ENCODE measurements at regions not wholly inside any gene's neighbourhood (a gene's known extent, or its start where the extent isn't known, plus 50 kb on each side); places are given as distances from the start of the nearest gene placed in this dataset.

DNA sequence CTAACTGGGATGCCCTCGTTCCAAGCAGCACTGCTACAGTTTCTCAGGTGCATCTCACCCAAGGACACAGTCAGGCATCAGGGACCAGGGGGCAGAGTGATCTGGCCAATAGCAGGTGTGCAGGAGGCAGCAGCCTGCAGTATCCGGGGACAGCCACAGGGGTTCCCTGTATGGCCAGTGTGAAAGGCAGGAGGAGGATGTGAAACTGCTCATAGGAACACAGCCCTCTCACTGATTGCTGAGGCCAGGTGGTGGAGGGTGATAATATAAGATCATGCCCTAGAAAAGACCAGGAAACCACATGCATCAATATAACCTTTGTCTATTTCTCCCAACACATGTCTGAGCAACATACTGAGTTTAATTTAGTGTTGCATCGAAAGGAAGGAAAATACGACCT lies 112.7 kb upstream of the TACR1 start:
- no peak for DNase-seq (ENCODE audit: low read depth in 2 of 2)
- Histone ChIP-seq H2AFZ (ENCODE audit: low read length) (no peak overlapping the region), H3K36me3 (ENCODE audit: control insufficient read depth, insufficient read depth, low read length) (no peaks in the 10 kb centered on the region), H3K4me1 (ENCODE audit: control insufficient read depth, extremely low read depth, insufficient read depth, low read length) (peaks cover 2% of the 10 kb centered on the region), H4K20me1 (ENCODE audit: control insufficient read depth, extremely low read depth, insufficient read depth, low read length) (no peaks in the 10 kb centered on the region), H3K27ac (ENCODE audit: insufficient read depth, low read length) (no peak overlapping the region), H3K9me3 (ENCODE audit: control insufficient read depth, insufficient read depth, low read depth, low read length) (no peaks in the 10 kb centered on the region), H3K79me2 (ENCODE audit: control insufficient read depth, insufficient read depth, low read length) (no peaks in the 10 kb centered on the region), H3K27me3 (ENCODE audit: control insufficient read depth, insufficient read depth, low read length) (no peaks in the 10 kb centered on the region), H3K9ac (ENCODE audit: insufficient read depth, low read length) (no peak overlapping the region), H3K4me3 (replicated peaks in 1 of 4; ENCODE audit: control extremely low read depth in 1 of 4, insufficient read depth in 1 of 4, low read depth in 3 of 4, low read length in 4 of 4) (no peak overlapping the region), H3K4me2 (ENCODE audit: extremely low read depth, insufficient read depth, low read length) (no peak overlapping the region)
- TF ChIP-seq, protein P1, sequence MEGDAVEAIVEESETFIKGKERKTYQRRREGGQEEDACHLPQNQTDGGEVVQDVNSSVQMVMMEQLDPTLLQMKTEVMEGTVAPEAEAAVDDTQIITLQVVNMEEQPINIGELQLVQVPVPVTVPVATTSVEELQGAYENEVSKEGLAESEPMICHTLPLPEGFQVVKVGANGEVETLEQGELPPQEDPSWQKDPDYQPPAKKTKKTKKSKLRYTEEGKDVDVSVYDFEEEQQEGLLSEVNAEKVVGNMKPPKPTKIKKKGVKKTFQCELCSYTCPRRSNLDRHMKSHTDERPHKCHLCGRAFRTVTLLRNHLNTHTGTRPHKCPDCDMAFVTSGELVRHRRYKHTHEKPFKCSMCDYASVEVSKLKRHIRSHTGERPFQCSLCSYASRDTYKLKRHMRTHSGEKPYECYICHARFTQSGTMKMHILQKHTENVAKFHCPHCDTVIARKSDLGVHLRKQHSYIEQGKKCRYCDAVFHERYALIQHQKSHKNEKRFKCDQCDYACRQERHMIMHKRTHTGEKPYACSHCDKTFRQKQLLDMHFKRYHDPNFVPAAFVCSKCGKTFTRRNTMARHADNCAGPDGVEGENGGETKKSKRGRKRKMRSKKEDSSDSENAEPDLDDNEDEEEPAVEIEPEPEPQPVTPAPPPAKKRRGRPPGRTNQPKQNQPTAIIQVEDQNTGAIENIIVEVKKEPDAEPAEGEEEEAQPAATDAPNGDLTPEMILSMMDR (conservative IDR thresholded peaks at IDR 0.05 in 1 of 2, IDR thresholded peaks at IDR 0.05 in 1 of 2; ENCODE audit: low read depth in 1 of 2, low read length in 2 of 2), result no peak
- TF ChIP-seq EZH2 (IDR thresholded peaks at IDR 0.05; ENCODE audit: low read length, missing control alignments), result no peak

DNA sequence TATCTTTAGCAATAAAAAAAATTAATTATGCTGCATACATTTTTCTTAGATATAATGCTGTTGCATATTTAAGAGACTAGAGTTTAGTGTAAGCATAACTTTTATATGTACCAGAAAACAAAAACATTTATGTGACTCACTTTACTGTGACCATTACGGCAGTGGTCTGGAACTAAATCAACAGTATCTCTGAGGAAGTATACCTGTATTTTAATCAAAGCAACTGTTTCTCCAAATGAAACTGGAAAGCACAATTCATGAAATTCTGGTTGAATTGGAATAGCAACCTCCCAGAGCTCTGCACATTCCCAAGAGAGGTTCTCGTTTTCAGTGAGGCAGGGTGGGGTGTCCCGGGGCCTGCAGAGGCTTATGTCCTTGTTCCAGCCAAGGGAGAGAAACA lies 112.2 kb upstream of the TACR1 start:
- Histone ChIP-seq H3K9ac (ENCODE audit: insufficient read depth, low read length) (no peak overlapping the region), H3K9me3 (ENCODE audit: control insufficient read depth, insufficient read depth, low read depth, low read length) (no peaks in the 10 kb centered on the region), H4K20me1 (ENCODE audit: control insufficient read depth, extremely low read depth, insufficient read depth, low read length) (no peaks in the 10 kb centered on the region), H3K4me3 (replicated peaks in 1 of 4; ENCODE audit: control extremely low read depth in 1 of 4, insufficient read depth in 1 of 4, low read depth in 3 of 4, low read length in 4 of 4) (no peak overlapping the region), H2AFZ (ENCODE audit: low read length) (no peak overlapping the region), H3K4me1 (ENCODE audit: control insufficient read depth, extremely low read depth, insufficient read depth, low read length) (peaks cover 2% of the 10 kb centered on the region), H3K4me2 (ENCODE audit: extremely low read depth, insufficient read depth, low read length) (no peak overlapping the region), H3K36me3 (ENCODE audit: control insufficient read depth, insufficient read depth, low read length) (no peaks in the 10 kb centered on the region), H3K79me2 (ENCODE audit: control insufficient read depth, insufficient read depth, low read length) (no peaks in the 10 kb centered on the region), H3K27me3 (ENCODE audit: control insufficient read depth, insufficient read depth, low read length) (no peaks in the 10 kb centered on the region), H3K27ac (ENCODE audit: insufficient read depth, low read length) (no peak overlapping the region)
- no peak for DNase-seq (ENCODE audit: low read depth in 2 of 2)
- TF ChIP-seq EZH2 (IDR thresholded peaks at IDR 0.05; ENCODE audit: low read length, missing control alignments), result no peak
- TF ChIP-seq, protein P1 (conservative IDR thresholded peaks at IDR 0.05 in 1 of 2, IDR thresholded peaks at IDR 0.05 in 1 of 2; ENCODE audit: low read depth in 1 of 2, low read length in 2 of 2), result no peak

DNA sequence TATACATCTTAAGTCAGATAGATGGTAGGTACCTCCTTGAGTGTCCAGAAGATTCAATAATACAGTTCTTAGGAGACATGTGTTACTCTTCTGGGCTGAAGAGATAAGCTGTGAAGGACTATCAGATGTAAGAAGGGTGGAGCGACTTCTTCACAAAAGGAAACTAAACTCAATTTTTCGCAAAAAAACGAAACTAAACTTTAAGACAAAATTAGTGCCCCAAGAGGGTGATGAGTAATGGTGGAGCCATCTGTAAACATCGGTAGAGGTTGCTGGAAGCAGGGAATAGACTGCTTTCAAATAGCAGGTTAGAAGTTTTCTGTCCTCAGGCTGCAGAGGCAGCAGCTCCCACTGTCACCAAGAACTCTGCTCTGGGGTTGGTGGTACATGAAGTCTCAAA lies 111.6 kb upstream of the TACR1 start:
- no peak overlapping the region for H3K4me3 ChIP-seq (replicated peaks in 1 of 4; ENCODE audit: control extremely low read depth in 1 of 4, insufficient read depth in 1 of 4, low read depth in 3 of 4, low read length in 4 of 4)
- no peak overlapping the region for H3K9ac ChIP-seq (ENCODE audit: insufficient read depth, low read length)
- H3K4me2 ChIP-seq (ENCODE audit: extremely low read depth, insufficient read depth, low read length), result peak overlapping the region; percentile 52
- peak overlapping the region; percentile 8 for H2AFZ ChIP-seq (ENCODE audit: low read length)
- H4K20me1 ChIP-seq (ENCODE audit: control insufficient read depth, extremely low read depth, insufficient read depth, low read length), result no peaks in the 10 kb centered on the region
- H3K27ac ChIP-seq (ENCODE audit: insufficient read depth, low read length), result no peak overlapping the region
- H3K36me3 ChIP-seq (ENCODE audit: control insufficient read depth, insufficient read depth, low read length), result no peaks in the 10 kb centered on the region
- no peaks in the 10 kb centered on the region for H3K27me3 ChIP-seq (ENCODE audit: control insufficient read depth, insufficient read depth, low read length)
- H3K4me1 ChIP-seq (ENCODE audit: control insufficient read depth, extremely low read depth, insufficient read depth, low read length), result peaks cover 2% of the 10 kb centered on the region
- H3K9me3 ChIP-seq (ENCODE audit: control insufficient read depth, insufficient read depth, low read depth, low read length), result no peaks in the 10 kb centered on the region
- peak; percentile 14 to 30 for DNase-seq (ENCODE audit: low read depth in 2 of 2)
- TF ChIP-seq EZH2 (IDR thresholded peaks at IDR 0.05; ENCODE audit: low read length, missing control alignments), result no peak
- TF ChIP-seq, protein P1 (conservative IDR thresholded peaks at IDR 0.05 in 1 of 2, IDR thresholded peaks at IDR 0.05 in 1 of 2; ENCODE audit: low read depth in 1 of 2, low read length in 2 of 2), result no peak
- H3K79me2 ChIP-seq (ENCODE audit: control insufficient read depth, insufficient read depth, low read length), result no peaks in the 10 kb centered on the region

Measured in fibroblast of lung (primary cell).